ENCODE measurements at regions not wholly inside any gene's neighbourhood (a gene's known extent, or its start where the extent isn't known, plus 50 kb on each side); places are given as distances from the start of the nearest gene placed in this dataset.

DNA sequence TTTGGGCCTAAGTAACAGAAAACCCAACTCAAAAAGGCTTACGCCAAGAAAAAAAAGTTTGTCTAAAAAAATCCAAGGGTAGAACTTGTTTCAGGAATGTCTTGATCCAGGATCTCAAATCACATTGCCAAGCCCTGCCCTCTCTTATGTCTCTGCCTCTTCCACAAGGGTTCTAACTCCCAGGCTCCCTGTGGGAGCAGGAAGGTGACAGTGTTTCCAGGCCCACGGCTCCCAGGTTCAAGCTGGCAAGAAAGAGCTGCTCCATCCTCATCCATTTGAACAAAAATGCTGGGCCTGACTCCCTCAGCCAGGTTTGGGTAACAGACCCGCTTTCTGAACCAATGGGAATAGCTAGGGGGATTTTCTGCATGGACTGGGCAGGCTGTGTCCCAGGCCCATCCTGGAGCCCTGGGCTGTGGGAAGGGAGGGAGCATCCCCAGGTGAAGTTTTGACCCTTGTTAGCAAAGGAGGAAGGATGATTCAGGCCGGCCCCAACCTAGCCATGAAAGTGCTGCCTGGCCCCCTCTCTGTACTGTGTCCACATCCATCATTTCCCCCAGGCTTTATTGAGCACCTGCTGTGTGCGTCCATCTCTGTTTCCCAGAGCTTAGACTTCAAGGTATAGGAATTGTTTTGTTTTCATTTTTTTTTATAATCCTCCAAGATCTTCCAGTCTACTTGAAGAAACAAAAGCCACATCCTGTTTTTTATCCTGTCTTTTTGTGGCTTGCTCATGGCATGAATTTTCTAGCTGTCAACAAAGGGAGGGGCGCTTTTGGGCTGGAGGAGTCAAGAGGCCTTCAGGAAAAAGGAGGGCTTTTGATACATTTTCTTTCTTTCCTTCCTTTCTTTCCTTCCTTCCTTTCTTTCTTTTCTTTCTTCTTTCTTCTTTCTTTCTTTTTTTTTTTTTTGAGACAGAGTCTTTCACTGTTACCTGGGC lies 159.8 kb downstream of the TFAP2C start:
- ATAC-seq (ENCODE audit: poor library complexity) = no peak
- Histone ChIP-seq H3K4me3 (ENCODE audit: low read length) (no peak overlapping the region), H3K9me3 (ENCODE audit: control insufficient read depth in 1 of 2, insufficient read depth in 1 of 2, low read length in 2 of 2) (no peaks in the 10 kb centered on the region), H3K27me3 (ENCODE audit: control insufficient read depth in 1 of 2, insufficient read depth in 2 of 2, low read length in 2 of 2) (no peaks in the 10 kb centered on the region), H3K4me1 (ENCODE audit: insufficient read depth, low read length) (no peaks in the 10 kb centered on the region), H3K27ac (ENCODE audit: low read depth in 1 of 2, low read length in 2 of 2) (no peak overlapping the region), H3K36me3 (ENCODE audit: insufficient read depth, low read length) (no peaks in the 10 kb centered on the region)
- Mint-ChIP-seq H3K4me3 (no peak overlapping the region), H3K9me3 (no peaks in the 10 kb centered on the region), H3K27me3 (no peaks in the 10 kb centered on the region), H3K27ac (no peak overlapping the region), H3K36me3 (ENCODE audit: low read depth) (no peaks in the 10 kb centered on the region), H3K4me1 (ENCODE audit: low read depth) (no peaks in the 10 kb centered on the region)
- no peak for DNase-seq
- intact Hi-C loops (cut with DNase I, micrococcal nuclease) = no loop called here
- no peak for TF ChIP-seq CTCF (IDR thresholded peaks at IDR 0.05)
- CTCF ChIA-PET = no interaction called here
- POLR2A ChIA-PET = no interaction called here

- Histone ChIP-seq H3K4me1 (ENCODE audit: insufficient read depth, low read length) (no peaks in the 10 kb centered on the region), H3K9me3 (ENCODE audit: control insufficient read depth in 1 of 2, insufficient read depth in 1 of 2, low read length in 2 of 2) (peaks cover 0 to 11% of the 10 kb centered on the region in 2 experiments), H3K27ac (ENCODE audit: low read depth in 1 of 2, low read length in 2 of 2) (no peak overlapping the region), H3K4me3 (ENCODE audit: low read length) (no peak overlapping the region), H3K36me3 (ENCODE audit: insufficient read depth, low read length) (no peaks in the 10 kb centered on the region), H3K27me3 (ENCODE audit: control insufficient read depth in 1 of 2, insufficient read depth in 2 of 2, low read length in 2 of 2) (no peaks in the 10 kb centered on the region)
- Mint-ChIP-seq H3K4me3 (no peak overlapping the region), H3K4me1 (ENCODE audit: low read depth) (no peaks in the 10 kb centered on the region), H3K9me3 (peaks cover 5% of the 10 kb centered on the region), H3K27ac (no peak overlapping the region), H3K36me3 (ENCODE audit: low read depth) (no peaks in the 10 kb centered on the region), H3K27me3 (no peaks in the 10 kb centered on the region)
- intact Hi-C loops (cut with DNase I, micrococcal nuclease) = no loop called here
- ChIA-PET CTCF (no interaction called here), POLR2A (no interaction called here)
- ATAC-seq (ENCODE audit: poor library complexity) = no peak
- no peak for DNase-seq
- no peak for TF ChIP-seq CTCF (IDR thresholded peaks at IDR 0.05)
These were observed 164.8 kb downstream of the TFAP2C start for GRCh38 chr20:56793916-56794315.

GRCh38 chr20:56795492-56795891 lies 166.4 kb downstream of the TFAP2C start:
- no peak overlapping the region for H3K4me3 Mint-ChIP-seq
- no peaks in the 10 kb centered on the region for H3K27me3 Mint-ChIP-seq
- Histone ChIP-seq H3K27me3 (ENCODE audit: control insufficient read depth in 1 of 2, insufficient read depth in 2 of 2, low read length in 2 of 2) (no peaks in the 10 kb centered on the region), H3K4me1 (ENCODE audit: insufficient read depth, low read length) (no peaks in the 10 kb centered on the region), H3K27ac (ENCODE audit: low read depth in 1 of 2, low read length in 2 of 2) (no peak overlapping the region), H3K4me3 (ENCODE audit: low read length) (no peak overlapping the region), H3K9me3 (ENCODE audit: control insufficient read depth in 1 of 2, insufficient read depth in 1 of 2, low read length in 2 of 2) (peaks cover 0 to 11% of the 10 kb centered on the region in 2 experiments), H3K36me3 (ENCODE audit: insufficient read depth, low read length) (no peaks in the 10 kb centered on the region)
- H3K4me1 Mint-ChIP-seq (ENCODE audit: low read depth) = no peaks in the 10 kb centered on the region
- H3K9me3 Mint-ChIP-seq = peaks cover 6% of the 10 kb centered on the region
- ATAC-seq (ENCODE audit: poor library complexity) (no peak), DNase-seq (no peak)
- no peak overlapping the region for H3K27ac Mint-ChIP-seq
- TF ChIP-seq CTCF (IDR thresholded peaks at IDR 0.05) = no peak
- ChIA-PET CTCF (no interaction called here), POLR2A (no interaction called here)
- H3K36me3 Mint-ChIP-seq (ENCODE audit: low read depth) = no peaks in the 10 kb centered on the region
- intact Hi-C loops (cut with DNase I, micrococcal nuclease) = no loop called here

All from CD4-positive, alpha-beta T cell (primary cell).